Caco-2 (cell line): ENCODE measurements at regions not wholly inside any gene's neighbourhood (a gene's known extent, or its start where the extent isn't known, plus 50 kb on each side); places are given as distances from the start of the nearest gene placed in this dataset.

Experiments
- BruUV-seq: library from RNA; stranded (reverse); fragments of 400-500 nt; replicated peaks from 2 replicates; lab custom pipeline; 2021; lab: Mats Ljungman, UMichigan
- CTCF ChIA-PET: fragments of 300-600 bp; sonication (Branson Sonifier 250); formaldehyde crosslinking; loops from one replicate; lab custom pipeline; 2022; ENCODE audit warnings: antibody characterized with exemption; lab: Charles Lee
- POLR2A ChIA-PET: fragments of 300-600 bp; sonication (Branson Sonifier 250); formaldehyde crosslinking; loops from one replicate; lab custom pipeline; 2022; ENCODE audit warnings: antibody characterized with exemption; lab: Charles Lee
- DNase-seq, 2 experiments: peaks; one replicate each; pipeline versions ENCODE4 v3.0.0 to v3.0.0-alpha.2; 2020 to 2022
- H3K27me3 ChIP-seq: replicated peaks from 2 replicates; pipeline ENCODE4 v1.6.0; 2011; ENCODE audit warnings: low read length; ENCODE audit not compliant: control insufficient read depth, insufficient read depth
- H3K36me3 ChIP-seq: 2 replicates; pipeline ENCODE4 v1.5.1; 2011; ENCODE audit warnings: low read length; ENCODE audit not compliant: control insufficient read depth, insufficient read depth
- H3K4me1 ChIP-seq: fragments of 250-450 bp; sonication (Bioruptor Pico); 2 replicates; pipeline ENCODE4 v1.5.1; 2020; ENCODE audit warnings: mild to moderate bottlenecking
- H3K4me3 ChIP-seq: 2 replicates; pipeline ENCODE4 v1.5.1; 2011; ENCODE audit warnings: low read depth, mild to moderate bottlenecking, control low read depth, low read length
- H3K9me3 ChIP-seq: fragments of 250-450 bp; sonication (Bioruptor Pico); 2 replicates; pipeline ENCODE4 v1.5.1; 2020; ENCODE audit warnings: mild to moderate bottlenecking, moderate library complexity
- H3K27ac Mint-ChIP-seq: one replicate; pipeline ENCODE4 v1.8.0; 2022; ENCODE audit warnings: mixed read lengths; ENCODE audit not compliant: unreplicated experiment
- H3K27me3 Mint-ChIP-seq: one replicate; pipeline ENCODE4 v1.8.0; 2022; ENCODE audit warnings: mixed read lengths; ENCODE audit not compliant: insufficient read depth, unreplicated experiment
- H3K36me3 Mint-ChIP-seq: one replicate; pipeline ENCODE4 v1.8.0; 2022; ENCODE audit warnings: mild to moderate bottlenecking, mixed read lengths; ENCODE audit not compliant: insufficient read depth, unreplicated experiment
- H3K4me1 Mint-ChIP-seq: one replicate; pipeline ENCODE4 v1.8.0; 2022; ENCODE audit warnings: low read depth, mixed read lengths; ENCODE audit not compliant: unreplicated experiment
- H3K4me3 Mint-ChIP-seq: one replicate; pipeline ENCODE4 v1.8.0; 2022; ENCODE audit warnings: mild to moderate bottlenecking, moderate library complexity, mixed read lengths; ENCODE audit not compliant: unreplicated experiment
- H3K9me3 Mint-ChIP-seq: one replicate; pipeline ENCODE4 v1.8.0; 2022; ENCODE audit warnings: mixed read lengths; ENCODE audit not compliant: unreplicated experiment
- CTCF ChIP-seq, 2 experiments: fragments of 200-600 bp in 1 of 2; IDR thresholded peaks; 1 replicate in 1 of 2; 2 replicates in 1 of 2; pipeline versions ENCODE4 v1.5.1 to v1.8.0; 2011 to 2022; ENCODE audit warnings: antibody characterized with exemption in 1 of 2, control low read depth in 1 of 2, inconsistent platforms in 1 of 2, low read depth in 1 of 2, low read length in 1 of 2, mild to moderate bottlenecking in 1 of 2, moderate library complexity in 1 of 2; ENCODE audit not compliant: insufficient read depth in 1 of 2, severe bottlenecking in 1 of 2, unreplicated experiment in 1 of 2
- intact Hi-C: fragments of 100-400 bp; cut with micrococcal nuclease; formaldehyde crosslinking; loops from one replicate; pipeline ENCODE4 v1.10.0; 2022; ENCODE audit not compliant: unreplicated experiment

GRCh38 chr2:163008642-163009041 is 170.1 kb upstream of the KCNH7 start:
- Histone ChIP-seq H3K36me3 (no peaks in the 10 kb centered on the region), H3K9me3 (no peaks in the 10 kb centered on the region), H3K4me1 (no peaks in the 10 kb centered on the region), H3K27me3 (no peaks in the 10 kb centered on the region), H3K4me3 (no peak overlapping the region)
- no peak overlapping the region for H3K27ac Mint-ChIP-seq
- TF ChIP-seq CTCF (IDR thresholded peaks at IDR 0.05; ENCODE audit: insufficient read depth in 1 of 2, low read depth in 1 of 2, low read length in 1 of 2, severe bottlenecking in 1 of 2, unreplicated experiment in 1 of 2): no peak
- CTCF ChIA-PET: no interaction called here
- intact Hi-C loops: no loop called here
- no TSS peak for BruUV-seq
- DNase-seq: no peak
- H3K27me3 Mint-ChIP-seq: no peaks in the 10 kb centered on the region
- POLR2A ChIA-PET: no interaction called here
- H3K4me3 Mint-ChIP-seq: no peak overlapping the region
- H3K36me3 Mint-ChIP-seq: no peaks in the 10 kb centered on the region
- H3K4me1 Mint-ChIP-seq: no peaks in the 10 kb centered on the region
- H3K9me3 Mint-ChIP-seq: peaks cover 2% of the 10 kb centered on the region

- H3K4me1 Mint-ChIP-seq: no peaks in the 10 kb centered on the region
- CTCF ChIA-PET: no interaction called here
- H3K4me3 Mint-ChIP-seq: no peak overlapping the region
- POLR2A ChIA-PET: no interaction called here
- Histone ChIP-seq H3K27me3 (no peaks in the 10 kb centered on the region), H3K4me1 (no peaks in the 10 kb centered on the region), H3K36me3 (no peaks in the 10 kb centered on the region), H3K4me3 (no peak overlapping the region), H3K9me3 (no peaks in the 10 kb centered on the region)
- H3K27me3 Mint-ChIP-seq: no peaks in the 10 kb centered on the region
- BruUV-seq: no TSS peak
- no peak for TF ChIP-seq CTCF (IDR thresholded peaks at IDR 0.05; ENCODE audit: insufficient read depth in 1 of 2, low read depth in 1 of 2, low read length in 1 of 2, severe bottlenecking in 1 of 2, unreplicated experiment in 1 of 2)
- no peak for DNase-seq
- no peak overlapping the region for H3K27ac Mint-ChIP-seq
- H3K9me3 Mint-ChIP-seq: no peaks in the 10 kb centered on the region
- intact Hi-C loops: no loop called here
- no peaks in the 10 kb centered on the region for H3K36me3 Mint-ChIP-seq
Observed at GRCh38 chr2:162994718-162995117, 156.2 kb upstream of the KCNH7 start.

GRCh38 chr2:162992828-162993227 is 154.3 kb upstream of the KCNH7 start:
- Histone ChIP-seq H3K4me1 (no peaks in the 10 kb centered on the region), H3K27me3 (no peaks in the 10 kb centered on the region), H3K36me3 (no peaks in the 10 kb centered on the region), H3K9me3 (no peaks in the 10 kb centered on the region), H3K4me3 (no peak overlapping the region)
- TF ChIP-seq CTCF (IDR thresholded peaks at IDR 0.05; ENCODE audit: insufficient read depth in 1 of 2, low read depth in 1 of 2, low read length in 1 of 2, severe bottlenecking in 1 of 2, unreplicated experiment in 1 of 2): no peak
- ChIA-PET POLR2A (no interaction called here), CTCF (no interaction called here)
- Mint-ChIP-seq H3K9me3 (no peaks in the 10 kb centered on the region), H3K4me1 (no peaks in the 10 kb centered on the region), H3K27me3 (no peaks in the 10 kb centered on the region), H3K4me3 (no peak overlapping the region), H3K36me3 (no peaks in the 10 kb centered on the region), H3K27ac (no peak overlapping the region)
- intact Hi-C loops: no loop called here
- BruUV-seq: no TSS peak
- no peak for DNase-seq
